ENCODE measurements at regions not wholly inside any gene's neighbourhood (a gene's known extent, or its start where the extent isn't known, plus 50 kb on each side); places are given as distances from the start of the nearest gene placed in this dataset. TPM values are rescaled to one million over a fixed set of nuclear protein-coding genes. Genes with fewer than 3 reads are reported as not detected.

DNA sequence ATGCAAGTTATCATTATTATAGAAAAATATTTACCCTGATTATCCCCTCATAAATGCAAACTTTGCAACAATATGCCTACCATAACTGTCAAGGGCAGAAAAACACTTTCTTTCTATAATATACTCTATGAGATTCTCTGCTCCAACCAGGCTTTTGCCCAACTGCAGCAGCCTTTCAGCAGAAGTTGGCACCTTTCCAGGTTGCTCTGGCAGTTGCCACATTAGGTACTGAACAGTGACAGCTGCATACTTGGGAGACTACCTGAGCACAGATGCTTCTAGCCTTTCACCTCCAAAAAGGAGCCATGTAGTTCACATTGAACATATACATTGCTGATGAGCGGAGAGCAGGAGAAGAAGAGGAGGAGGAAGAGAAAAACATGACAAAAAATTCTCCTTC lies 69.5 kb upstream of the BRWD3 start:
- Histone ChIP-seq H3K9me3 (ENCODE audit: control insufficient read depth, low read length) (no peaks in the 10 kb centered on the region), H4K8ac (ENCODE audit: low read length) (no peak overlapping the region), H2BK120ac (ENCODE audit: low read depth, low read length) (no peak overlapping the region), H2BK5ac (ENCODE audit: low read depth, low read length, poor library complexity, severe bottlenecking) (no peak overlapping the region), H2BK12ac (ENCODE audit: low read length in 2 of 2) (no peak overlapping the region), H4K91ac (ENCODE audit: low read length) (no peak overlapping the region), H3K79me1 (replicated peaks; ENCODE audit: low read length, poor library complexity, severe bottlenecking) (no peaks in the 10 kb centered on the region), H3K27me3 (ENCODE audit: control insufficient read depth in 1 of 2, insufficient read depth in 1 of 2, low read length in 2 of 2) (no peaks in the 10 kb centered on the region), H3K23ac (ENCODE audit: low read length in 2 of 2) (no peak overlapping the region), H2AFZ (ENCODE audit: low read depth, low read length) (no peak overlapping the region), H3K4me2 (ENCODE audit: low read length, poor library complexity, severe bottlenecking) (no peak overlapping the region), H3K4ac (ENCODE audit: low read depth in 1 of 2, low read length in 2 of 2) (no peak overlapping the region), H2AK5ac (ENCODE audit: low read length, severe bottlenecking) (no peak overlapping the region), H3K4me3 (ENCODE audit: insufficient read depth in 1 of 2, low read depth in 1 of 2, low read length in 2 of 2) (no peak overlapping the region), H3K18ac (ENCODE audit: low read depth in 1 of 2, low read length in 2 of 2) (no peak overlapping the region), H3K14ac (ENCODE audit: low read length in 2 of 2) (no peak overlapping the region), H2BK15ac (ENCODE audit: low read depth, poor library complexity, severe bottlenecking) (no peak overlapping the region), H3K9ac (ENCODE audit: low read length) (no peak overlapping the region), H3K4me1 (ENCODE audit: control insufficient read depth, insufficient read depth, low read depth, low read length) (no peaks in the 10 kb centered on the region), H3K27ac (ENCODE audit: low read length, poor library complexity, severe bottlenecking) (no peak overlapping the region), H3K36me3 (ENCODE audit: control insufficient read depth in 1 of 2, insufficient read depth in 2 of 2, low read depth in 1 of 2, low read length in 2 of 2) (no peaks in the 10 kb centered on the region)
- DNase-seq, result no peak
- WGBS, result no CpG with 5 or more reads among the region's 1 CpG

DNA sequence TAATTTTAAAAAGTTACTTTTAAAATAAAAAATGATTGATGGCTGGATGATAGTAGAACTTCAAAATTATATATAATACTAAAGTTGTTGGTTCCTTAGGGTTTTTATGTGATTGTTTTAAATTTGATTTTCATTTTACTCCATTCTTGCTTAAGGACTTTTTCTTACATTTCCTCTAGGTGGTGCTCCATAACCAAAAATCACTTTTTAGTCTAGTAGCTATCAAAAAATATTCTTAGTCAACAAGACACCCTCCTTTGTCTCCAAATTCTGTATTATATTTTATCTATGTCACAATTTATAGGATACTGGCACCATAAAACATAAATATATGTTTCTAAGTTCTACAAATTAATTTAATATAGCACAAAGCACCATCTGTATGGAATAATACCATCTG lies 67.2 kb upstream of the BRWD3 start:
- Histone ChIP-seq H3K18ac (ENCODE audit: low read depth in 1 of 2, low read length in 2 of 2) (no peak overlapping the region), H3K79me1 (replicated peaks; ENCODE audit: low read length, poor library complexity, severe bottlenecking) (no peaks in the 10 kb centered on the region), H3K9ac (ENCODE audit: low read length) (no peak overlapping the region), H2AFZ (ENCODE audit: low read depth, low read length) (no peak overlapping the region), H3K36me3 (ENCODE audit: control insufficient read depth in 1 of 2, insufficient read depth in 2 of 2, low read depth in 1 of 2, low read length in 2 of 2) (no peaks in the 10 kb centered on the region), H2BK120ac (ENCODE audit: low read depth, low read length) (no peak overlapping the region), H3K4me3 (ENCODE audit: insufficient read depth in 1 of 2, low read depth in 1 of 2, low read length in 2 of 2) (no peak overlapping the region), H3K14ac (ENCODE audit: low read length in 2 of 2) (no peak overlapping the region), H3K4me2 (ENCODE audit: low read length, poor library complexity, severe bottlenecking) (no peak overlapping the region), H3K9me3 (ENCODE audit: control insufficient read depth, low read length) (no peaks in the 10 kb centered on the region), H4K8ac (ENCODE audit: low read length) (no peak overlapping the region), H4K91ac (ENCODE audit: low read length) (no peak overlapping the region), H3K4me1 (ENCODE audit: control insufficient read depth, insufficient read depth, low read depth, low read length) (no peaks in the 10 kb centered on the region), H3K27me3 (ENCODE audit: control insufficient read depth in 1 of 2, insufficient read depth in 1 of 2, low read length in 2 of 2) (no peaks in the 10 kb centered on the region), H3K23ac (ENCODE audit: low read length in 2 of 2) (no peak overlapping the region), H2AK5ac (ENCODE audit: low read length, severe bottlenecking) (no peak overlapping the region), H3K4ac (ENCODE audit: low read depth in 1 of 2, low read length in 2 of 2) (no peak overlapping the region), H2BK15ac (ENCODE audit: low read depth, poor library complexity, severe bottlenecking) (no peak overlapping the region), H3K27ac (ENCODE audit: low read length, poor library complexity, severe bottlenecking) (no peak overlapping the region), H2BK5ac (ENCODE audit: low read depth, low read length, poor library complexity, severe bottlenecking) (no peak overlapping the region), H2BK12ac (ENCODE audit: low read length in 2 of 2) (no peak overlapping the region)
- DNase-seq, result peak; percentile 25

Small RNA genes in the stretch of these regions (small RNA-seq; reads per million reads assigned to genes)
- not detected for gene RNU6-493P (ENCODE audit: low read depth)
